B cell (primary cell): ENCODE measurements at regions not wholly inside any gene's neighbourhood (a gene's known extent, or its start where the extent isn't known, plus 50 kb on each side); places are given as distances from the start of the nearest gene placed in this dataset.

Source experiments
- CTCF ChIP-seq: fragments of 200-600 bp; IDR thresholded peaks from one replicate; pipeline ENCODE4 v1.8.0; 2022; ENCODE audit warnings: antibody characterized with exemption, mild to moderate bottlenecking
- EZH2 ChIP-seq: IDR thresholded peaks from 2 replicates; pipeline ENCODE4 v1.6.1; 2012; ENCODE audit warnings: borderline replicate concordance, low read depth, mild to moderate bottlenecking, moderate library complexity, low read length; ENCODE audit not compliant: insufficient read depth, poor library complexity, severe bottlenecking

- TF ChIP-seq CTCF (no peak), EZH2 (no peak)
These were observed 284.8 kb upstream of the DIO3 start for GRCh38 chr14:101276309-101277091.
